GM19025 (cell line): ENCODE measurements at regions not wholly inside any gene's neighbourhood (a gene's known extent, or its start where the extent isn't known, plus 50 kb on each side); places are given as distances from the start of the nearest gene placed in this dataset.

ENCODE experiments used
- ATAC-seq: cut with Tn5 transposase; IDR thresholded peaks from one replicate; pipeline ENCODE4 v1.9.1; 2021; ENCODE audit warnings: mild to moderate bottlenecking, low read depth, moderate library complexity; ENCODE audit not compliant: unreplicated experiment

- no peak for ATAC-seq
Measured at GRCh38 chr2:67650291-67651133, 253.4 kb downstream of the ETAA1 start.

- no peak for ATAC-seq
Measured at GRCh38 chr2:67651565-67651964, 254.4 kb downstream of the ETAA1 start.

GRCh38 chr2:67652679-67653078, 255.5 kb downstream of the ETAA1 start:
- no peak for ATAC-seq

- ATAC-seq = no peak
Measured at GRCh38 chr2:67656875-67657274, 259.7 kb downstream of the ETAA1 start.

- ATAC-seq = no peak
Measured at GRCh38 chr2:67658820-67659219, 261.7 kb downstream of the ETAA1 start.

GRCh38 chr2:67660015-67660602, 263.0 kb downstream of the ETAA1 start:
- ATAC-seq = no peak

- ATAC-seq = no peak
Measured at GRCh38 chr2:67660871-67661270, 263.7 kb downstream of the ETAA1 start.

- no peak for ATAC-seq
Measured at GRCh38 chr2:67662222-67662621, 265.1 kb downstream of the ETAA1 start.

GRCh38 chr2:67663776-67664175, 266.6 kb downstream of the ETAA1 start:
- no peak for ATAC-seq

- ATAC-seq = no peak
Measured at GRCh38 chr2:67666386-67667053, 269.4 kb downstream of the ETAA1 start.

- no peak for ATAC-seq
Measured at GRCh38 chr2:67667054-67667908, 270.1 kb downstream of the ETAA1 start.

GRCh38 chr2:67668538-67668937, 271.4 kb downstream of the ETAA1 start:
- ATAC-seq = no peak

- ATAC-seq = no peak
Measured at GRCh38 chr2:67669168-67669567, 272.0 kb downstream of the ETAA1 start.

GRCh38 chr2:67669766-67670165, 272.6 kb downstream of the ETAA1 start:
- no peak for ATAC-seq

GRCh38 chr2:67670747-67671183, 273.6 kb downstream of the ETAA1 start:
- ATAC-seq = no peak

GRCh38 chr2:67671464-67672450, 274.6 kb downstream of the ETAA1 start:
- ATAC-seq = no peak

GRCh38 chr2:67674668-67675067, 277.5 kb downstream of the ETAA1 start:
- ATAC-seq = no peak

GRCh38 chr2:67684991-67685390, 287.9 kb downstream of the ETAA1 start:
- ATAC-seq = no peak

- no peak for ATAC-seq
Measured at GRCh38 chr2:67686254-67686653, 289.1 kb downstream of the ETAA1 start.
